Endodermal cell (in vitro differentiated cells): ENCODE measurements at regions not wholly inside any gene's neighbourhood (a gene's known extent, or its start where the extent isn't known, plus 50 kb on each side); places are given as distances from the start of the nearest gene placed in this dataset.

ENCODE experiments used
- DNase-seq: peaks from one replicate; pipeline ENCODE4 v3.0.0-alpha.2; 2017
- H3K27ac ChIP-seq: 2 replicates; pipeline ENCODE4 v1.5.1; 2013; ENCODE audit warnings: mild to moderate bottlenecking, low read depth, low read length, moderate library complexity
- H3K27me3 ChIP-seq: 2 replicates; pipeline ENCODE4 v1.6.1; 2013; ENCODE audit warnings: mild to moderate bottlenecking, low read length, moderate library complexity; ENCODE audit not compliant: insufficient read depth, control insufficient read depth, poor library complexity, severe bottlenecking
- H3K36me3 ChIP-seq: 2 replicates; pipeline ENCODE4 v1.7.0; 2013; ENCODE audit warnings: mild to moderate bottlenecking, low read length, moderate library complexity; ENCODE audit not compliant: control insufficient read depth, insufficient read depth
- H3K4me1 ChIP-seq: one replicate; pipeline ENCODE4 v1.7.0; 2013; ENCODE audit warnings: low read length; ENCODE audit not compliant: control insufficient read depth, insufficient read depth
- H3K4me3 ChIP-seq: 2 replicates; pipeline ENCODE4 v1.5.1; 2013; ENCODE audit warnings: mild to moderate bottlenecking, low read length, moderate library complexity
- H3K9ac ChIP-seq: 2 replicates; pipeline ENCODE4 v1.6.1; 2013; ENCODE audit warnings: mild to moderate bottlenecking, low read length, moderate library complexity; ENCODE audit not compliant: poor library complexity, severe bottlenecking; ENCODE audit errors: extremely low read depth
- H3K9me3 ChIP-seq: 2 replicates; pipeline ENCODE4 v1.6.1; 2013; ENCODE audit warnings: mild to moderate bottlenecking, low read length, moderate library complexity; ENCODE audit not compliant: control insufficient read depth
- H3K27ac Mint-ChIP-seq: 2 replicates; pipeline ENCODE4 v1.8.0; 2020; ENCODE audit warnings: mixed read lengths
- H3K27me3 Mint-ChIP-seq: 2 replicates; pipeline ENCODE4 v1.8.0; 2021; ENCODE audit warnings: mild to moderate bottlenecking, mixed read lengths; ENCODE audit not compliant: insufficient read depth
- H3K36me3 Mint-ChIP-seq: 2 replicates; pipeline ENCODE4 v1.8.0; 2020; ENCODE audit warnings: low read depth, mixed read lengths
- H3K4me1 Mint-ChIP-seq: 2 replicates; pipeline ENCODE4 v1.8.0; 2020; ENCODE audit warnings: mixed read lengths
- H3K4me3 Mint-ChIP-seq: 2 replicates; pipeline ENCODE4 v1.8.0; 2020; ENCODE audit warnings: mild to moderate bottlenecking, moderate library complexity, mixed read lengths
- H3K9me3 Mint-ChIP-seq: 2 replicates; pipeline ENCODE4 v1.8.0; 2020; ENCODE audit warnings: mild to moderate bottlenecking, mixed read lengths
- CTCF ChIP-seq: fragments of 200-600 bp; sonication (generic); conservative IDR thresholded peaks from 2 replicates; pipeline ENCODE4 v1.5.0; 2021; ENCODE audit warnings: antibody characterized with exemption, mild to moderate bottlenecking
- WGBS, 2 experiments: methylation state at CpG; one replicate each; pipeline versions ENCODE4 v1.1.5 to v1.1.7; 2013; ENCODE audit warnings: missing lambda C conversion rate in 2 of 2, mixed read lengths in 1 of 2; ENCODE audit not compliant: insufficient coverage in 1 of 2, insufficient read length in 1 of 2; 5-methylcytosine and 5-hydroxymethylcytosine counted together

GRCh38 chr4:147060151-147060931 is 114.7 kb upstream of the TTC29 start:
- peak overlapping the region; percentile 21 for H3K27ac ChIP-seq
- H3K4me3 Mint-ChIP-seq = no peak overlapping the region

GRCh38 chr4:147064856-147065255 is 119.2 kb upstream of the TTC29 start:
- H3K9me3 Mint-ChIP-seq = peaks cover 2% of the 10 kb centered on the region
- no peak overlapping the region for H3K4me3 Mint-ChIP-seq
- H3K9me3 ChIP-seq = no peaks in the 10 kb centered on the region
- H3K4me1 ChIP-seq = no peaks in the 10 kb centered on the region
- no peak overlapping the region for H3K9ac ChIP-seq
- H3K4me3 ChIP-seq = no peak overlapping the region
- H3K36me3 ChIP-seq = no peaks in the 10 kb centered on the region
- no peak for TF ChIP-seq CTCF
- peaks cover 1% of the 10 kb centered on the region for H3K27me3 Mint-ChIP-seq
- 88 to 89% methylated on average over 4 to 5 of the region's 5 CpGs for WGBS, 2 experiments
- H3K27ac Mint-ChIP-seq = no peak overlapping the region
- H3K27ac ChIP-seq = no peak overlapping the region
- no peaks in the 10 kb centered on the region for H3K36me3 Mint-ChIP-seq
- DNase-seq = no peak
- H3K4me1 Mint-ChIP-seq = peaks cover 9% of the 10 kb centered on the region
- H3K27me3 ChIP-seq = no peaks in the 10 kb centered on the region

More at GRCh38 chr4:147060151-147060931, 114.7 kb upstream of the TTC29 start:
- H3K36me3 ChIP-seq = no peaks in the 10 kb centered on the region
- no peak overlapping the region for H3K4me3 ChIP-seq
- no peaks in the 10 kb centered on the region for H3K4me1 ChIP-seq
- no peak for TF ChIP-seq CTCF
- no peaks in the 10 kb centered on the region for H3K36me3 Mint-ChIP-seq
- no peaks in the 10 kb centered on the region for H3K9me3 Mint-ChIP-seq
- H3K9me3 ChIP-seq = no peaks in the 10 kb centered on the region
- H3K27me3 Mint-ChIP-seq = no peaks in the 10 kb centered on the region
- no peak for DNase-seq
- 97% methylated on average over 4 of the region's 4 CpGs; no CpG with 5 or more reads in 1 of the 2 experiments for WGBS, 2 experiments
- no peak overlapping the region for H3K9ac ChIP-seq
- no peaks in the 10 kb centered on the region for H3K27me3 ChIP-seq
- no peak overlapping the region for H3K27ac Mint-ChIP-seq
- H3K4me1 Mint-ChIP-seq = peaks cover 14% of the 10 kb centered on the region

GRCh38 chr4:147068564-147068963 is 122.9 kb upstream of the TTC29 start:
- DNase-seq = no peak
- no peak overlapping the region for H3K9ac ChIP-seq
- no peak for TF ChIP-seq CTCF
- no peak overlapping the region for H3K4me3 ChIP-seq
- H3K27ac ChIP-seq = no peak overlapping the region
- Mint-ChIP-seq H3K4me1 (no peaks in the 10 kb centered on the region), H3K36me3 (no peaks in the 10 kb centered on the region), H3K9me3 (peaks cover 21% of the 10 kb centered on the region), H3K4me3 (no peak overlapping the region), H3K27ac (no peak overlapping the region), H3K27me3 (peaks cover 1% of the 10 kb centered on the region)
- peaks cover 17% of the 10 kb centered on the region for H3K9me3 ChIP-seq
- no peaks in the 10 kb centered on the region for H3K4me1 ChIP-seq
- H3K36me3 ChIP-seq = no peaks in the 10 kb centered on the region
- H3K27me3 ChIP-seq = no peaks in the 10 kb centered on the region
- WGBS, 2 experiments = 93 to 100% methylated on average over 1 to 4 of the region's 4 CpGs
